ENCODE measurements at regions not wholly inside any gene's neighbourhood (a gene's known extent, or its start where the extent isn't known, plus 50 kb on each side); places are given as distances from the start of the nearest gene placed in this dataset.

- no peak for DNase-seq (ENCODE audit: extremely low spot score, unreplicated experiment)
- Mint-ChIP-seq H3K4me1 (ENCODE audit: unreplicated experiment) (no peaks in the 10 kb centered on the region), H3K9me3 (ENCODE audit: unreplicated experiment) (peaks cover 3% of the 10 kb centered on the region), H3K36me3 (ENCODE audit: unreplicated experiment) (no peaks in the 10 kb centered on the region), H3K27me3 (ENCODE audit: unreplicated experiment) (peaks cover 50% of the 10 kb centered on the region), H3K4me3 (ENCODE audit: unreplicated experiment) (no peak overlapping the region), H3K27ac (ENCODE audit: unreplicated experiment) (no peak overlapping the region)
- TF ChIP-seq CTCF (IDR thresholded peaks at IDR 0.05): no peak
Observed at GRCh38 chr7:3168370-3168769, 124.7 kb upstream of the CARD11 start.

GRCh38 chr7:3168869-3169268 lies 125.2 kb upstream of the CARD11 start:
- H3K27me3 Mint-ChIP-seq (ENCODE audit: unreplicated experiment): peaks cover 51% of the 10 kb centered on the region
- H3K9me3 Mint-ChIP-seq (ENCODE audit: unreplicated experiment): peaks cover 3% of the 10 kb centered on the region

GRCh38 chr7:3172768-3173280 lies 128.2 kb upstream of the SDK1 start:
- H3K36me3 Mint-ChIP-seq (ENCODE audit: unreplicated experiment): no peaks in the 10 kb centered on the region
- no peak overlapping the region for H3K27ac Mint-ChIP-seq (ENCODE audit: unreplicated experiment)
- H3K27me3 Mint-ChIP-seq (ENCODE audit: unreplicated experiment): peaks cover 44% of the 10 kb centered on the region
- TF ChIP-seq CTCF (IDR thresholded peaks at IDR 0.05): no peak
- H3K4me1 Mint-ChIP-seq (ENCODE audit: unreplicated experiment): no peaks in the 10 kb centered on the region
- H3K4me3 Mint-ChIP-seq (ENCODE audit: unreplicated experiment): no peak overlapping the region
- peaks cover 3% of the 10 kb centered on the region for H3K9me3 Mint-ChIP-seq (ENCODE audit: unreplicated experiment)
- DNase-seq (ENCODE audit: extremely low spot score, unreplicated experiment): no peak

More at GRCh38 chr7:3168869-3169268, 125.2 kb upstream of the CARD11 start:
- H3K27ac Mint-ChIP-seq (ENCODE audit: unreplicated experiment): no peak overlapping the region
- no peaks in the 10 kb centered on the region for H3K36me3 Mint-ChIP-seq (ENCODE audit: unreplicated experiment)
- TF ChIP-seq CTCF (IDR thresholded peaks at IDR 0.05): no peak
- DNase-seq (ENCODE audit: extremely low spot score, unreplicated experiment): no peak
- no peaks in the 10 kb centered on the region for H3K4me1 Mint-ChIP-seq (ENCODE audit: unreplicated experiment)
- no peak overlapping the region for H3K4me3 Mint-ChIP-seq (ENCODE audit: unreplicated experiment)

- TF ChIP-seq CTCF (IDR thresholded peaks at IDR 0.05): no peak
Observed at GRCh38 chr7:3174515-3175284, 126.4 kb upstream of the SDK1 start.

GRCh38 chr7:3175285-3175902 lies 125.7 kb upstream of the SDK1 start:
- Mint-ChIP-seq H3K27me3 (ENCODE audit: unreplicated experiment) (peaks cover 38% of the 10 kb centered on the region), H3K9me3 (ENCODE audit: unreplicated experiment) (peaks cover 3% of the 10 kb centered on the region), H3K27ac (ENCODE audit: unreplicated experiment) (no peak overlapping the region), H3K36me3 (ENCODE audit: unreplicated experiment) (no peaks in the 10 kb centered on the region), H3K4me1 (ENCODE audit: unreplicated experiment) (no peaks in the 10 kb centered on the region), H3K4me3 (ENCODE audit: unreplicated experiment) (no peak overlapping the region)
- no peak for DNase-seq (ENCODE audit: extremely low spot score, unreplicated experiment)
- TF ChIP-seq CTCF (IDR thresholded peaks at IDR 0.05): no peak

More at GRCh38 chr7:3174515-3175284, 126.4 kb upstream of the SDK1 start:
- no peaks in the 10 kb centered on the region for H3K36me3 Mint-ChIP-seq (ENCODE audit: unreplicated experiment)
- H3K4me3 Mint-ChIP-seq (ENCODE audit: unreplicated experiment): no peak overlapping the region
- no peaks in the 10 kb centered on the region for H3K4me1 Mint-ChIP-seq (ENCODE audit: unreplicated experiment)
- DNase-seq (ENCODE audit: extremely low spot score, unreplicated experiment): no peak
- H3K27ac Mint-ChIP-seq (ENCODE audit: unreplicated experiment): no peak overlapping the region
- peaks cover 3% of the 10 kb centered on the region for H3K9me3 Mint-ChIP-seq (ENCODE audit: unreplicated experiment)
- peaks cover 38% of the 10 kb centered on the region for H3K27me3 Mint-ChIP-seq (ENCODE audit: unreplicated experiment)
